Peyer's patch (tissue), 4 donors: ENCODE measurements at regions not wholly inside any gene's neighbourhood (a gene's known extent, or its start where the extent isn't known, plus 50 kb on each side); places are given as distances from the start of the nearest gene placed in this dataset.

Experiments used
- DNase-seq, 3 donors: peaks; one replicate each; pipeline ENCODE4 v3.0.0-alpha.2; 2017 to 2019
- H3K27ac ChIP-seq, 4 donors: fragments of 200-600 bp; sonication (generic); one replicate each; pipeline ENCODE4 v1.5.1; 2016 to 2019
- H3K27me3 ChIP-seq, 2 donors: fragments of 200-600 bp; sonication (generic); one replicate each; pipeline ENCODE4 v1.5.1; 2019
- H3K36me3 ChIP-seq, 3 donors: fragments of 200-600 bp; sonication (generic); one replicate each; pipeline ENCODE4 v1.5.1; 2016 to 2019
- H3K4me1 ChIP-seq, 4 donors: fragments of 200-600 bp; sonication (generic); one replicate each; pipeline ENCODE4 v1.5.1; 2016 to 2019
- H3K4me3 ChIP-seq, 4 donors: fragments of 200-600 bp; sonication (generic); 1 replicate in 3 of 4; 2 replicates in 1 of 4; pipeline ENCODE4 v1.5.1; 2016 to 2019; ENCODE audit warnings: mild to moderate bottlenecking in 1 of 4
- H3K9me3 ChIP-seq, 4 donors: fragments of 200-600 bp; sonication (generic); one replicate each; pipeline ENCODE4 v1.5.1; 2016 to 2019; ENCODE audit warnings: mild to moderate bottlenecking in 1 of 4
- CTCF ChIP-seq, 6 experiments: fragments of 450-650 bp in 4 of 6; fragments of 200-600 bp in 2 of 6; sonication (generic) in 1 of 6; IDR thresholded peaks; one replicate each; pipeline ENCODE4 v1.5.1; 2017 to 2019; ENCODE audit warnings: antibody characterized with exemption in 6 of 6, mild to moderate bottlenecking in 3 of 6, moderate library complexity in 1 of 6
- POLR2A ChIP-seq, 2 donors: fragments of 450-650 bp; IDR thresholded peaks; one replicate each; pipeline ENCODE4 v1.5.1; 2017; ENCODE audit warnings: antibody characterized with exemption in 2 of 2, mild to moderate bottlenecking in 2 of 2, moderate library complexity in 2 of 2

GRCh38 chr17:53932386-53932785 is 109.7 kb downstream of the KIF2B start:
- Histone ChIP-seq H3K27me3 (no peaks in the 10 kb centered on the region), H3K4me1 (no peaks in the 10 kb centered on the region), H3K27ac (no peak overlapping the region), H3K9me3 (no peaks in the 10 kb centered on the region), H3K4me3 (no peak overlapping the region), H3K36me3 (no peaks in the 10 kb centered on the region)
- no peak for DNase-seq
- TF ChIP-seq POLR2A (IDR thresholded peaks at IDR 0.05) (no peak), CTCF (IDR thresholded peaks at IDR 0.05) (no peak)

GRCh38 chr17:53934931-53935330 is 112.2 kb downstream of the KIF2B start:
- Histone ChIP-seq H3K4me3 (no peak overlapping the region), H3K27ac (no peak overlapping the region), H3K36me3 (no peaks in the 10 kb centered on the region), H3K27me3 (no peaks in the 10 kb centered on the region), H3K9me3 (no peaks in the 10 kb centered on the region), H3K4me1 (no peaks in the 10 kb centered on the region)
- no peak for DNase-seq
- no peak for TF ChIP-seq POLR2A (IDR thresholded peaks at IDR 0.05)
- TF ChIP-seq CTCF (IDR thresholded peaks at IDR 0.05), result no peak

GRCh38 chr17:53941231-53941630 is 118.5 kb downstream of the KIF2B start:
- Histone ChIP-seq H3K27ac (no peak overlapping the region), H3K9me3 (no peaks in the 10 kb centered on the region)

GRCh38 chr17:53942436-53942835 is 119.7 kb downstream of the KIF2B start:
- Histone ChIP-seq H3K9me3 (no peaks in the 10 kb centered on the region), H3K36me3 (no peaks in the 10 kb centered on the region), H3K27ac (no peak overlapping the region), H3K27me3 (no peaks in the 10 kb centered on the region), H3K4me1 (no peaks in the 10 kb centered on the region), H3K4me3 (no peak overlapping the region)
- TF ChIP-seq POLR2A (IDR thresholded peaks at IDR 0.05) (no peak), CTCF (IDR thresholded peaks at IDR 0.05) (no peak)
- DNase-seq, result no peak

More at GRCh38 chr17:53941231-53941630, 118.5 kb downstream of the KIF2B start:
- TF ChIP-seq CTCF (IDR thresholded peaks at IDR 0.05) (no peak), POLR2A (IDR thresholded peaks at IDR 0.05) (no peak)
- Histone ChIP-seq H3K4me1 (no peaks in the 10 kb centered on the region), H3K36me3 (no peaks in the 10 kb centered on the region), H3K27me3 (no peaks in the 10 kb centered on the region), H3K4me3 (no peak overlapping the region)
- no peak for DNase-seq

GRCh38 chr17:53942898-53943297 is 120.2 kb downstream of the KIF2B start:
- Histone ChIP-seq H3K36me3 (no peaks in the 10 kb centered on the region), H3K9me3 (no peaks in the 10 kb centered on the region), H3K27ac (no peak overlapping the region), H3K4me1 (no peaks in the 10 kb centered on the region), H3K4me3 (no peak overlapping the region), H3K27me3 (no peaks in the 10 kb centered on the region)
- TF ChIP-seq POLR2A (IDR thresholded peaks at IDR 0.05) (no peak), CTCF (IDR thresholded peaks at IDR 0.05) (no peak)
- no peak for DNase-seq

GRCh38 chr17:53948323-53948722 is 125.6 kb downstream of the KIF2B start:
- TF ChIP-seq POLR2A (IDR thresholded peaks at IDR 0.05) (no peak), CTCF (IDR thresholded peaks at IDR 0.05) (no peak)
- no peaks in the 10 kb centered on the region for H3K4me1 ChIP-seq

More at GRCh38 chr17:53948323-53948722, 125.6 kb downstream of the KIF2B start:
- Histone ChIP-seq H3K27me3 (no peaks in the 10 kb centered on the region), H3K36me3 (no peaks in the 10 kb centered on the region), H3K4me3 (no peak overlapping the region), H3K27ac (no peak overlapping the region), H3K9me3 (peaks cover 0 to 9% (median 2%) of the 10 kb centered on the region in 4 donors)
- no peak for DNase-seq
